GM12891 (cell line): ENCODE measurements at regions not wholly inside any gene's neighbourhood (a gene's known extent, or its start where the extent isn't known, plus 50 kb on each side); places are given as distances from the start of the nearest gene placed in this dataset.

Experiments used
- DNase-seq: peaks from one replicate; pipeline ENCODE4 v3.0.0; 2011; ENCODE audit warnings: low spot score; ENCODE audit not compliant: insufficient read length
- FAIRE-seq: peaks from 2 replicates; lab custom pipeline; 2011; peaks lifted over from hg19 to GRCh38; lab: Jason Lieb, UNC
- PAX5 ChIP-seq: IDR thresholded peaks from 2 replicates; pipeline ENCODE4 v1.6.1; 2011; ENCODE audit warnings: low read length, moderate library complexity, mild to moderate bottlenecking; ENCODE audit not compliant: insufficient read depth, severe bottlenecking
- POLR2A ChIP-seq: IDR thresholded peaks from 2 replicates; pipeline ENCODE4 v1.6.1; 2011; ENCODE audit warnings: low read depth, low read length, control low read depth
- POLR2AphosphoS5 ChIP-seq: IDR thresholded peaks from 2 replicates; pipeline ENCODE4 v1.6.1; 2011; ENCODE audit warnings: low read depth, low read length, control low read depth
- POU2F2 ChIP-seq: IDR thresholded peaks from 2 replicates; pipeline ENCODE4 v1.6.1; 2011; ENCODE audit warnings: low read depth, mild to moderate bottlenecking, control low read depth, low read length, moderate library complexity
- SPI1 ChIP-seq: IDR thresholded peaks from 2 replicates; pipeline ENCODE4 v1.6.1; 2011; ENCODE audit warnings: low read depth, low read length, control low read depth
- TAF1 ChIP-seq: IDR thresholded peaks from 2 replicates; pipeline ENCODE4 v1.6.1; 2011; ENCODE audit warnings: low read depth, low read length, control low read depth

- FAIRE-seq (no peak), DNase-seq (no peak)
- TF ChIP-seq POLR2A (no peak), POLR2AphosphoS5 (no peak), TAF1 (no peak), POU2F2 (no peak), PAX5 (no peak), SPI1 (no peak)
Measured at GRCh38 chr18:31213641-31214040, 51.0 kb upstream of the DSC1 start.

GRCh38 chr18:31217038-31217849, 54.6 kb upstream of the DSC1 start:
- FAIRE-seq (no peak), DNase-seq (no peak)
- TF ChIP-seq POU2F2 (no peak), PAX5 (no peak), TAF1 (no peak), POLR2AphosphoS5 (no peak), SPI1 (no peak), POLR2A (no peak)

DNA sequence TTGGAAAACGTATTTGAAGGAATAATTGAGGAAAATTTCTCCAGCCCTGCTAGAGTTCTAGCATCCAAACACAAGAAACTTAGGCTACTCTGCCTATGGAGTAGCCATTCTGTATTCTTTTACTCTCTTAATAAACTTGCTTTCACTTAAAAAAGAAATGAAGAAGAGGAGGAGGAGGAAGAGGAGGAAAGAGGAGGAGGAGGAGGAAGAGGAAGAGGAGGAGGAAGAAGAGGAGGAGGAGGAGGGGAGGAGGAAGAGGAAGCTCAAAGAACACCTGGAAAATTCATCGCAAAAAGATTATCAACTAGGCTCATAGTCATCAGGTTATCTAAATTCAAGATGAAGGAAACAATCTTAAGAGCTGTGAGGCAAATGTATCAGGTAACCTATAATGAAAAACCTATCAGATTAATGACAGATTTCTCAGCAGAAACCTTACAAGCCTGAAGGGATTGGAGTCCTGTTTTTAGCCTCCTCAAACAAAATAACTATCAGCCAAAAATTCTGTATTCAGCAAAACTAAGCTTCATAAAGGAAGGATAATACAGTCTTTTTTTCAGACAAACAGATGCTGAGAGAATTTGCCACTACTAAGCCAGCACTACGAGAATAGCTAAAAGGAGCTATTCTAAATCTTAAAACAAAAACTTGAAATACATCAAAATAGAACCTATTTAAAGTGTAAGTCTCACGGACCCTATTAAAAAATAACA, 56.2 kb upstream of the DSC1 start:
- TF ChIP-seq POU2F2 (no peak), SPI1 (no peak), POLR2A (no peak), PAX5 (no peak)
- no peak for FAIRE-seq
- no peak for DNase-seq

GRCh38 chr18:31219395-31219794, 56.7 kb upstream of the DSC1 start:
- FAIRE-seq: no peak
- TF ChIP-seq POU2F2 (no peak), PAX5 (no peak), POLR2A (no peak), POLR2AphosphoS5 (no peak), SPI1 (no peak), TAF1 (no peak)
- DNase-seq: no peak

- TF ChIP-seq POLR2A (no peak), PAX5 (no peak), TAF1 (no peak), POU2F2 (no peak), POLR2AphosphoS5 (no peak), SPI1 (no peak)
- FAIRE-seq: no peak
- DNase-seq: no peak
Measured at GRCh38 chr18:31223371-31223770, 60.7 kb upstream of the DSC1 start.

DNA sequence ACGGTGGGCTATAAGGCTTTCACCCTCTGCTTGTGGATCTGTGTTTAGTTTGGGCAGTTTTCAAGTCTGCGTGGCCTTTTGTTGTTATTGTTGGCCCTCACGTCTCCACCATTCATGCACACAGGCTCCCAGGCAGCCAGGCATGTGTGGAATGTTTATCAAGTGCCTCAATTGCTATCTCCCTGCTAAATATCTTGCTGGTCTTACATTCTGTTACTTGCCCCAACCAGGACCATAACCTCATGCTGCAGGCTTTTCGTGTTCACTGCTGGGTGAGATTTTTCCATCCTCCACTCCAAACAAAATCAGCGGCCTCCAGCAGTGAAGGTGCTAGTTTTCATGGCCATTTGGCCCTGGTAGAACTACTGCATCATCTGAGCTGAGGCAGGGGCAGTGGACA, 63.0 kb upstream of the DSC1 start:
- FAIRE-seq (no peak), DNase-seq (no peak)
- TF ChIP-seq POLR2A (no peak), PAX5 (no peak), POU2F2 (no peak), SPI1 (no peak), TAF1 (no peak), POLR2AphosphoS5 (no peak)

DNA sequence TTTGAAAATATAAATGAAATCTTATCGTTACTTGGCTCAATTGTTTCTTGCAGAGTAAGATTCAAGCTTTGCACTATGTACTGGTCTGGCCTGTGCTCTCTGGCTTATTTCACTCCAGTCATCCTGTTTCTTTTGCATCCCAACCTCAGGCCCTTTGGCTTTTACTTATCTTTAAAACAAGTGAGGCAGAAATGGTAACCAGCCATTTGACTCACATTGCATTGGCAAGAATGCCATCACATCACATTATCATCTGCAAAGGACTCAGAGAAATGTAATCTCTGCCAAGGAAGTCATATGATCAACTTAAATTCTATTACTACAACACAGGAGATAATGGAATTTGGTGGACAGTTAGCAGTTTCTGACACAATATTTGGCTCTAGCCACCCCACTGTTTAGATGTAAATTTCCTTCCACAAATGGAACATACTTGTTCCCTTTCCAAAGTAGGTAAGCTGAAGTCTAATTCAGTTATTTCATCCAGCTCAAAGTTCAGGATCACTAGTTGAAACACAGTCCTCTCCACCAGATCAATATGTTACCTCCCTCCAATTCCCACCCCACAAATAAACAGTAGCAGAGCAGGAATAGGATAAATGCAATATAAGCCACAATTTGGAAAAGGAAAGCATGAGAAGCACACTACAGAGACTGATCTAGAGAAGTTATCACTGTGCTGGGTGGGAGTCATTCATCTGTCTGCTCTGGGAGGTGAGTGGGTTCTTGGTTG, 65.0 kb upstream of the DSC1 start:
- TF ChIP-seq POLR2A (no peak), PAX5 (no peak), POU2F2 (no peak), SPI1 (no peak), POLR2AphosphoS5 (no peak), TAF1 (no peak)

GRCh38 chr18:31229829-31230228, 67.2 kb upstream of the DSC1 start:
- FAIRE-seq (peak; percentile 48), DNase-seq (no peak)
- TF ChIP-seq SPI1 (no peak), POLR2AphosphoS5 (no peak)

More for the DNA sequence above, 65.0 kb upstream of the DSC1 start:
- FAIRE-seq (no peak), DNase-seq (no peak)

DNA sequence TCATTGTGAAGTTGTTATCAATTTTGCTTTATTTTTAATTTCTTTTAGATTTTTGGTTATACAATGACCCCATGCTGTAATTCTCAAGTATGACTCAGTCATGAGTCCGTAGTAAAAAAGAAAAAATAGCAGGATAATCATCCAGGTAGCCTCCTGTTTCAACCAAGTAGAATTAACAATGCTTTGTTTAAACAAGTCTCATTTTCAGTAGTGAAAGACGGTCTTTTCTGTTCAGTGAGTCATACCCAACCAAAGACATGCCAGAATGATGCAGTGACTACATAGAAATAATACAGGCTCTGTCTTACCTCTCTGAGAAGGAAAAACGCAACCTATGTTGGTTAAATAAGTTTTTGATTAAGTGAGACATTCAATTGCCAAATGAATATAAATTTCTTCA, 67.8 kb upstream of the DSC1 start:
- TF ChIP-seq POU2F2: no peak
- no peak for TF ChIP-seq PAX5
- no peak for TF ChIP-seq POLR2AphosphoS5
- no peak for TF ChIP-seq POLR2A
- TF ChIP-seq SPI1: no peak
- no peak for TF ChIP-seq TAF1
- DNase-seq (no peak), FAIRE-seq (peak; percentile 72)
